ENCODE measurements at regions not wholly inside any gene's neighbourhood (a gene's known extent, or its start where the extent isn't known, plus 50 kb on each side); places are given as distances from the start of the nearest gene placed in this dataset.

GRCh38 chr7:115585015-115585718 is 445.4 kb downstream of the TFEC start:
- H3K27ac ChIP-seq: no peak overlapping the region
- no peak for TF ChIP-seq CTCF (conservative IDR thresholded peaks at IDR 0.05)

GRCh38 chr7:115582956-115583355 is 447.6 kb downstream of the TFEC start:
- TF ChIP-seq CTCF (conservative IDR thresholded peaks at IDR 0.05): no peak
- no peak overlapping the region for H3K27ac ChIP-seq

GRCh38 chr7:115578576-115578975 is 452.0 kb downstream of the TFEC start:
- no peak for TF ChIP-seq CTCF (conservative IDR thresholded peaks at IDR 0.05)
- no peak overlapping the region for H3K27ac ChIP-seq

DNA sequence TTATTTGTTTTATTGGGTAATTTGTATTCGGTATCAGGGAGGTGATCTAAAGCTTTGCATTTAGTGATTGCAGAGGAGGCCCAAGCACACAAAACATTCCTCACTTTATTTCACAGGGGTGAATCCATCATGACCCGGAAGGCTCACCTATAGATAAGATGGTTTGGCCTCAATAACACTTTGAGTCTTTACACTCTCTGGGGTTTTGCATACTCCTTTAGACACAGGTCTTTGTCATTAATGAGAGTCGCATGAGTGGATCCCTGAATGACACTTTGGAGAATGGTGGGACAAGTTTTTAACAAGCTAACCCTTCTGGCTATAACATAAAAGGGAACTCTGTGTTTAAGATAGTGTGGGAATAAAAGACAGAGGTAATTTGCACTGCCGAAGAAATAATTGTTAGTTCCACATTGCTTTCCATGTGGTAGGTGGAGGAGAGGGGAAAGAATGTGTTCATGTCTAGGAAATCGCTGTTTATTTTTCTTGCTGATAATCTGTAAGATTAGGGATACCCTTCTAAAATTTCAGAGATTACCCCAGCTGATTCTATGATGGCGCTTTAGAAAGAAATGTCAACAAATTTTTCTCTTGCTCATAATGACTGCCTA is 455.8 kb downstream of the TFEC start:
- H3K27ac ChIP-seq: no peak overlapping the region
- no peak for TF ChIP-seq CTCF (conservative IDR thresholded peaks at IDR 0.05)

DNA sequence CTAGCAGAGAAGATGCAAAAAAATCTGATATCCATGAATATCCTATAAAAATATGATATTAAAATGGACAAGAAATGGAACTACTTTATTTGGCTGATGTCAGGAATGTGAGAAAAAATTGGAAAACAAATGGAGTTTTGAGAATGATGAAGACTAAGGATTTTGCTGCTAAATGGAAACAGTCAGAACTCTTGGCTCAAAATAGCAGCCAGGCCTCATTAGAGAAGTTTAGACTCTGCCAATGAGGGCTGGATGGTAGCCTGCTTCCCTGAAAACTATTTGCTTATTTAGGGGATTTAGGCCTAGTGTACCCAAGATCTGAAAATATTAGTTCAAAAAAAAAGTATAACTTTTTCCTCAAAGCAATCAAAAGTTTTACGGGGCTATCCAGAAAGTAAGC is 458.5 kb downstream of the TFEC start:
- no peak overlapping the region for H3K27ac ChIP-seq
- no peak for TF ChIP-seq CTCF (conservative IDR thresholded peaks at IDR 0.05)

DNA sequence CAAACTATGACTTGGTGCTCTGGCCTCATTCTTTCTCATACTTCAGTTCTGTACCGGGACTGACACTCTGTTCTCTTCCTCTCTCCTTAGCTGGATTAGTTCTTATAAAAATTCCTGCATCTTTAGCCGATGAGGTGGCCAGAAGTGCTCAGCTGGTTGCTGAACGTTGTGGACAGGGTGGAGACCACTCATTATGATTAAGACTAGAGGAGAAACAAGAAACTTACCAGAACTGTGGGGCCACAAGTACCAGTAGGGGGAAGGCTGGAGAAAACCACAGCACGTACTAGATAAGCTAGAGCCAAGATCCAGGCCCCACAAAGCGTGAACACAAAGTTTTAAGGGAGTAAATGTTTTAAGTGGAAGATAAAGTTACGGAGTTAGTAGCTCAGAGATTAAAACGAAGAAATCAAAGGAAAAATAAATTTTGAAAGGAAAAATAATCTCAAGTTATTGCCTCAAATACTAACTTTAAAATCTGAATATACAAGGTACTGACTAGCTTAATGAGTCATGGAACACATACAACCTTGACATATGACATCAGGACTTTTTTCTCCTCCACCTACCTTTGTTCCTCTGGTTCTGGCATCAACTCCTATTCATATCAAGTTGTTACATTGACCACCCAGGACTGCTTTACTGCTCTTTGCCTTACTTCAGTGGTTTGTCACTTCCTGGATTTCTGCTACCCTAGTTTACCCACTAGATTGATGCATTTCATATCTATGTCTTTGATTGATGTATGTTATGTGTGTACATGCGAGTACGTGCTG is 469.0 kb downstream of the TFEC start:
- H3K27ac ChIP-seq: no peak overlapping the region
- TF ChIP-seq CTCF (conservative IDR thresholded peaks at IDR 0.05): no peak

- no peak overlapping the region for H3K27ac ChIP-seq
- TF ChIP-seq CTCF (conservative IDR thresholded peaks at IDR 0.05): no peak
Observed at GRCh38 chr7:115559877-115560276, 470.7 kb downstream of the TFEC start.

Data from VCaP (cell line).